ENCODE measurements at regions not wholly inside any gene's neighbourhood (a gene's known extent, or its start where the extent isn't known, plus 50 kb on each side); places are given as distances from the start of the nearest gene placed in this dataset.
A peak's percentile ranks its signal among the peaks of the same experiment; 100 is the strongest.

DNA sequence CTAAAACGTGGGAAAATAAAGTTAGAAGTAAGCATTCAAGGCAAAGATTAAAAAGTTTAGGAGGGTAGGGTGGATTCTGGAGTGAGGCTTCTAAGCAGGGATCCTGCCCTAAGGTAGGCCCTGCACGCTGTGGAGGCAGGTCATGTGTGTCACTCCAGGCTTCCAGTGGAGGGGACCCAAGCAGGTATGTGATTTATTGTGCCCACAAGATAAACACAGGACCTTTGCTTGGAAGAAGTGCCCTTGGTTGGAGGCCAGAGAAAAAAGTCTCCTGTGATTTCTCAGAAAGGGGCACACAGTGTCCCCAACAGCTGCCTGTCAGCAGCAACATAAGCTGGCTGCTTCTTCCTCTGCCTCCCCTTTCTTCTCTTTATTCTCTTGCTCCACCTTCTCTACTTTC lies 110.8 kb downstream of the FOXD2 start:
- intact Hi-C loops (cut with micrococcal nuclease): no loop called here

DNA sequence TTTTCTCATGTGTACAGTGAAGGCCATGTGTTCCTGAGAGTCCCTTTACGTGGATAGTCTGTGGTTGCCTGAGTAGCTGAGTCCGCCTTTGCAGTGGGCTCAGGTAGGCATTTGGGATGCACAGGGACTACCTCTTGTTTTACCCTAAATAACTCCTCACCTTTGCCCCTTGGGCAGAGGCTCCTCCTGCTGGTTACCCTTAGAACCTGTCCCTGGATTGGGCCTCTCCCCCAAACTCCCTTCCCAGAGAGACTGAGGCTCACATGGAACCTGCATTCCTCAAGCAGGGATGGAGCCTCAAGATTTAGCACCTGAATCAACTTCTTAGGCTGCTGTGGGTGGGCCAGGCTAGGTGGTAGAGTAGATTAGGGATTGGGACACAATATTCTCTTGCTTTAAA lies 111.7 kb downstream of the FOXD2 start:
- DNase-seq: no peak
- no peak for ATAC-seq
- intact Hi-C loops (cut with micrococcal nuclease): no loop called here

More for the DNA sequence above, 110.8 kb downstream of the FOXD2 start:
- DNase-seq (no peak), ATAC-seq (no peak)

DNA sequence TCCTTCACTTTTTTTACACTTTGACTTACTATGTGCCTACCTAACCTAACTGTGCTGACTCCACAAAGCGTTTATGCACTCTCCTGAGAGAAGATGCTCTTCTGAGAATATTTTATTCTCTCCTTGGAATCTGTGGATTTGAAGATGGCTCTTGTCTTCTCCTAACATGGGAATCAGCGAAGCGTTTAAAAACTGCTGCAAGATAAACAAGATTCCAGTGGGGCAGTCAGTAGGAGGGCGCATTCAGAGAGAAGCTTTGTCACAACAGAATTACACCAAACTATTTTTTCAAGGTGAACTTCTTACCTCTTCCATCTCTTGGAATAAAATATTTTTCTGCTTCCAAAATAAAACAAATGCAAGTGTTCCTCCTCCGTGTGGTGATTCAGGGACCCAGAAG lies 113.1 kb downstream of the FOXD2 start:
- ATAC-seq (no peak), DNase-seq (no peak)
- intact Hi-C loops (cut with micrococcal nuclease): no loop called here

DNA sequence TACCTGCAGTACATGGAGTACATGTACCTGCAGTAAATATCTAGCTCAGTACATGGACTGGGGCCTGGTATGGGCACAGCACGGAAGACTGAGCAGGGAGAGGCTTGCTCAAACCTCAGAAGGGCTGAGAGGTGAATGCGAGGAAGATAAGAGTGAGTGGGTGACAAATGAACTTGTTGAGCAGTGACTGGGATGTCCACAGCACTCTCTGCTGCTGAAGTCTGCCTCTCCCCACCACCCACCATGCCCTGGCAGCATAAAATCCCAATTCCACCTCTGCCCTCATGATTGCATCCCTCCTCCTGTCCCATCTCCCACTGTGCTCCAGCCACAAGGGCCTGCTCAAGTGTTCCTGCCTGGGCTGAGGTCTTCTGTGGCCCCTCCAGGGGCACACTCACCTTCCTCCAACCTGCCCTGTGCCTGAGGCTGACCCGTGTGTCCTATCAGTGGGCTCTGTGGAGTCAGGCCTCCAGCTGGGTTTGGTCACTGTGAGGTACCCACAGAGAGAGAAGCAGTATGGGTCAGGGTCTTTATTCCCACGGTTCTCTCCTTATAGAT lies 114.2 kb downstream of the FOXD2 start:
- ATAC-seq (peak; percentile 31), DNase-seq (no peak)

DNA sequence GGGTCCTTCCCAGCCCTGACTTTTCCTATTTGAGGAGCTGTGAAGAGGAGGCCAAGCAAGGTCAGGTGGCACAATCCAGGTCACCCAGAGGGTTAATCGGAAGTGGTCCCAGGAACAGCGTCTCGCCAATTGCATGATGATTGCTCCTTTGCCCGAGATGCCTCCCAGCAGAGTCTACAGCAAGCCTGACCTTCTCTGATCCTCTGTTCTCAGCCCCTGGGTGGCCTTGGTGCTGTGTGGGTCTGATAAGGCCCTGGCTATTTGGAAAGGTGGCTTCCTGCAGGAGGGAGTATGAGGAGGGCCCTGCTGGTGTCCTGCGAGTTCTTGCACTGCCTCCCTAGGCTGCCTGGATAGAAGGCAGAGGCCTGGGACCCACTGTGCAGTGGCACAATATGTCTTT lies 116.2 kb downstream of the FOXD2 start:
- intact Hi-C loops (cut with micrococcal nuclease): no loop called here
- no peak for ATAC-seq
- DNase-seq: no peak

More for the DNA sequence above, 114.2 kb downstream of the FOXD2 start:
- intact Hi-C loops (cut with micrococcal nuclease): no loop called here

DNA sequence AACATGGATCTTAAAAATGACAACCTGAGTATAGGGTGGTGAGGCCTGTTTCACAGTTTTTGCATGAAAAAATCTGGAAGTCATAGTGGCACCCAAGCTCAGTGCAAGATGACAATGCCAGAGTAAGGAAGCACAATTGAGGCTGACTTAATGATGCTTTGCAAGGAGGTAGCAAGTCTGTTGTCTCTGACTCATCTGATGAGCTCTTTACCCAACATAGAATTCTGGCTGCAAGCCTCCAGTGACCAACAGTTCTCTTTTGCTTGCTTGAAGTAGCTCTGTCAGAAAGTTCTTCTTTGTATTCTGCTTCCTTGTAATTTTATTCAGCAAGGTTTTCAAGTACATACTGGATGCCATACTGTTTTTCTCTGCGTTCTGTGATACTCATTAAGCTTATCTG lies 117.1 kb downstream of the FOXD2 start:
- intact Hi-C loops (cut with micrococcal nuclease): no loop called here
- DNase-seq: no peak
- no peak for ATAC-seq

DNA sequence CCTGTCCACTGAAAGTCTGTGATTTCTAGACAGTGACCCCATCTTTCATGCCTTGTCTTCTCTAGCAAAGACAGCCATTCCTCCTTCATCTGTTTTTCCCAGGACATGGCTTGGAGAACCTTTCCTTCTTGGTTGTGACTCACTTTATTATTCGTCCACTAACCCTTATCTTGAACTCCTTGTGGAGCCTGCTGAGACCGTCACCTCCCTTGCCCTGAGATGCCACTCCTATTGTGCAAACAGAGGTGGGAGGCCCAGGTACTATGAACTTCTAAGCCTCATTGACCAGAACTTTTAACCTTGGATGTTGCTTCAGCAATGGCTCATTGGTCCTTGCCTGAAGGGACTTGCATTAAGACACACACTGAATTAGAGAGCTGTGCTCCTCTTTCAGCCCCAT lies 117.5 kb downstream of the FOXD2 start:
- ATAC-seq: no peak

DNA sequence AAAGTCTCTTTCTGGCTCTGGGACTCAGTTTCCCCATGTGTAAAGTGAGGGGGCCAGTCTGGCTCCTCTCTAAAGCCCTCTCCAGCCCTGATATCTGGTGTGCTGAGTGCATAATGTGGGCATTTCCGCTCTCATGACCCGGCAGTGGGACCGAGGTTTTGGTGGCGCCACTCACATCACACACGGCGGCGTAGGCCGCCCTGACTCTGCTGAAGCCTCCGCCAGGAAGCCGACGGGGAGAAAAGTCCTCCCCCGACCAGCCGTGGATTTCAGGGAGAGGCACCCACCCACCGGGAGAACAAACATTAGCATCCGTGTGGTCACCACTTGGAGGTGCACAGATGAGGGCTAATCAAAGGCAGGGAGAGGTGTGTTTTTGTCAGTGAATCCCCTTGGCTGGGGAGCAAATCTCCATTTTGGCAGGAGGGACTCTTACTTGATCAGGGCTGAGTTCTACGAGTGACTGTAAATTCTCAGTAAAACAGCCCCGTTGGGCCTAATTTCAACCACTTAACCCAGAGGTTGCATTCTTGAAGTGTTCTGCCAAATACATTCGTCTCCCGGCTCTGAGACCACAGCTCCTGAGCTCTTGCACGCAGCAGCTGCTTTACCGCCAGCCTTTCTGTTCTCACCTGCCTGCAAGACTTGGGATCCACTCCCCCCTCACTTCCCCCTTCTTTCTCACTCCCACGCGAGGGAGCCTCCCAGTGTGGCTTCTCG lies 118.2 kb downstream of the FOXD2 start:
- intact Hi-C loops (cut with micrococcal nuclease): no loop called here
- ATAC-seq: no peak
- no peak for DNase-seq

More for the DNA sequence above, 117.5 kb downstream of the FOXD2 start:
- DNase-seq: no peak
- intact Hi-C loops (cut with micrococcal nuclease): no loop called here

DNA sequence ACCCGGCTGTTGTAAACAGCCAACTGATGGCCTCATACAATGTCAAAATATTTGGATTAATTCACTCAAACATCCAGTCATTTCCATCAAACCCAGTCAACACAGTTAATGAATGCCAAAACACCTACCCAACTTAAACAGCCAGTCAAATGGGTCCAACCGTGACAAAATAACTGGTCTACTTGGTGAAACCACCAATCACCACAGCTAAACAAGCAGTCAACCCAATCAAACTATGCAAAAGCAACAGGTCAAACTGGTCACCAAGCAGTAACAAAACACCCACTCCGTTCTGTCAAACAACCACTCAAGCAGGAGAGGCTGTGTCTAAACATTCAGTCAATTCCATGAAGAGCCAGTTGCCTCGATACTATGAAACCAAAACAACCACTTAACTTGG lies 119.2 kb downstream of the FOXD2 start:
- DNase-seq: no peak
- intact Hi-C loops (cut with micrococcal nuclease): no loop called here
- ATAC-seq: no peak

DNA sequence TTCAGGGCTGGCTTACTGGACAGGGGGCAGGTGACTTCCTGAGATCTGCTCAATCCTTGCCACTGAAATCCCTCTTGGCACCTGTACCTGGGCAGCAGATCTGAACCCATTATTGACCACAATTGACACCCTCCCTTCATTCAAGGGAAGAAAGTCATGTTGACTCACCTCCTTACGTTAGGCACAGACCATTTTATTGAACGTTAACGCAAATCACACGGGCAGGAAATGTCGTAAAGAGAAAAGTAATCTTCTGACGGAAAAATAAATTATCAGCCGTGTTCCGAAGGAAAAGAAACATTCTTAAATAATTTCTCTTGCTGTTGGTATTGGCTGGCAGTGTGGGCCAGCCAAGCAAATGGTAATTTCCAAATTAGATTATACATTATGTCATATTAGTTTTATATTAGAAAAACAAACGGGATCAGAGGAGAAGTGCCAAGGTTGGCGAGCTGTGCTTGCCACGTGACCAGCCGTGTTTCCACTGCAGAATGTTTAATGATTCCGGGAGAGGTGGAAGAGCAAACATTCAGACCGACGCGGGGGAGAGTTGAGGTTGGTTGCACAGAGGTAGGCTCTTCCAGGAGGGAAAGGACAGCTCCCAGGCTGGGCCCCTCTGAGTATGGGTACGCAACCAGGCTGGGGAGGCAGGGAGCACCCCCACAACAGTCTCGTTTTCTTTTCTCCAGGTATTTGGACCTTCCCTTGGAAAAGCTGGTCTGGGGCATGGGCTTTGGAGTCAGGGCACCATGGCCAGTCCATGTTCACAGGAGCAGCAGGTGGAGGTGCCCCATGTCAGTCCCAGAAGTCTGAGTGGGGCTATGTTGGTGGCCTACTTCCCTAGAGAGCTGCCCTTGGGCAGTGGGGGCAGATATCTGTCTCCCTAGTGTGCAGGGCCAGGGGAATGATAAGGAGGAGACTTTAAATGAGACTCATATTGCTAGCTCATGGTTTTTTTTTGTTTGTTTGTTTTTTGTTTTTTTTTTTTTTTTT lies 121.1 kb downstream of the FOXD2 start:
- intact Hi-C loops (cut with micrococcal nuclease): no loop called here
- ATAC-seq: no peak
- DNase-seq: no peak

DNA sequence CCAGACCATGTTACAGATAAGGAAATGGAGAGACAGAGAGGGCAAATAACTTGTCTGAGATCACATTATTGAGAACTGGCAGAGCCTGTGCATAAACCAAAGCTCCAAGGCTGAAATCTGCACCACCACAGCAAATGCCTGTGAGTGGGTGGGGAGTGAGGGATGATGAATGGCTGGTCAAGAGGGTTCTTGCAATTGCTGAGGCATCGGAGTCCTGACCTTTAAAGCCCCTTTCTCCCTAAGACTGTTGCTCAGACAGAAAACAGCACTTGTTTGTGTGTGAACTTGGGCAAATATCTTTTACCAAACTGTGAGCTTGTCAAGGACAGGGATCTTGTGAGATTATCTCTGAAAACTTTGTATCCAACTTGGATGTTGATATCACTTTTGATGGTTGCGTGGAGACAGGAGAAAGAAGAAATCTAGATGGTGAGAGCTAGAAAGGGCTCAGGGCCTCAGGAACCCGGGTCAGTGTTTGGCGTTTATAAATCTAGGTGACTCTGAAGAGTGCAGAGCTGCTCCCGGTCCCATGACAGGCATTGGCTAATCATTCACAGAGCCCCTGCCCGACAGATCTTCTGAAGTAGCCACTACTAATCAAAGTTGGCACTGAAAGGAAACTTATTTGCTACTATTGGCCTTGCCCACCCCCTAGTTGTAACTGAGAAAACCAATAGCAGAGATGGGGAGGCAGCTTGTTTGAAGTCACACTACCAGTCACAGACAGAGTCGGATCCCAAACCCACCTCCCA lies 122.3 kb downstream of the FOXD2 start:
- DNase-seq (no peak), ATAC-seq (no peak)

DNA sequence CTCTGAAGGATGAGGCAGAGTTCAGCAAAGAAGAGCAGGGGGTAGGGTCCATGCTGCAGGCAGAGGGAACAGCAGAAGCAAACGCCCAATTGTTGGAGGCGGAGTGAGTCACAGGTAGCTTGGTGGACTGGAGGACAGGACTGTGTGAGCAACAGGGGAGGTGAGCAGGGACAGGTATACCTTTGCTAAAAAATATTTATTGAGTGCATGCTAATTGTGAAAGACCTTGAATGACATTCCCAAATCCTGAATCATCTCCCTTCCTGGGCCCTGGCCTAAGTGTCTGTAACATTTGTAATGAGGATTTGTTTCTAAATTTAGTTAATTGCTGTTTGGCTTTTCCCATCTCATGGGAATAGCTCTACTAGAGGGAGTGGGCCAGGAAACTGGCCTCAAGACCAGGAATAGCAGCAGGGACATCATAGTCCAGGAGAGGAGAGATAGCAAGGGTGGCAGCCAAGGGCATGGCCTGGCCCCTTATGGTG lies 123.7 kb downstream of the FOXD2 start:
- intact Hi-C loops (cut with micrococcal nuclease): no loop called here
- peak; percentile 92 for ATAC-seq
- no peak for DNase-seq

More for the DNA sequence above, 122.3 kb downstream of the FOXD2 start:
- intact Hi-C loops (cut with micrococcal nuclease): no loop called here

DNA sequence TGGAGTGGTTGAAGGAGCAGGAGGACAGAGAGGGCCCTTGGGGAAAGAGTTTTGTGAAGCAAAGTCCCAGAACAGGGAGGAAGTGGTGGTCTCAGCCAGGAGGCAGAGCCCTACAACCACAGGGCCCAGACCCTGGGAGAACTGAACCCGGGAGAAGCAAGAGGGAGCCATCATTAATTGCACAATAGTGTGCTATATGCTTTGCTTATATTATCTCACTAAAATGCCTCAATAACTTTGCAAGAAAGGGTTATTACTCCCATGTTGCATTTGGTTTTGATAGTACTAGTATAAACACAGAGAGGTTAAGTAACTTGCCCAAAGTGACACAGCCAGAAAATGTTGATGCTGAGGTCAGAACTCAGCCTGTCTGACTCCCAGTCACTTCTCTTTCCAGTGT lies 124.3 kb downstream of the FOXD2 start:
- ATAC-seq (no peak), DNase-seq (no peak)
- intact Hi-C loops (cut with micrococcal nuclease): no loop called here

DNA sequence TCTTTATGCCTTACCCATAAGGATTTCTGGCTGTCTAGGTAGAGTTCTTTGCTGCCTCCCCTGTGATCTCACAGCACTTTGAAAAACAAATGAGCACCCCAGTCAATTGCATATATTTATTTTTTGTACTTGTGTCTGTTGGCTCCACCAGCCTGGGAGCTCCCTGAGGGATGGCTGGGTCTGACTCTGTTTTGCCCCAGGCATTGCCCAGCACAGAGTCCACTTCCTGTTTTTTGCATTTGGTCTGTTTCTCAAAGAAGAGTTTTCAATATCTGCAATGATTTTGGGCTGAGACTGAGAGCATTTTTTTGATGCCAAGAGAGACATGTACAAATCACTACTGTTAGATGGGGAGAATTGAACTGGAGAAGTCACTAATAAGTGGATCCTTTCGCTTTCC lies 125.0 kb downstream of the FOXD2 start:
- intact Hi-C loops (cut with micrococcal nuclease): no loop called here
- no peak for DNase-seq
- no peak for ATAC-seq

DNA sequence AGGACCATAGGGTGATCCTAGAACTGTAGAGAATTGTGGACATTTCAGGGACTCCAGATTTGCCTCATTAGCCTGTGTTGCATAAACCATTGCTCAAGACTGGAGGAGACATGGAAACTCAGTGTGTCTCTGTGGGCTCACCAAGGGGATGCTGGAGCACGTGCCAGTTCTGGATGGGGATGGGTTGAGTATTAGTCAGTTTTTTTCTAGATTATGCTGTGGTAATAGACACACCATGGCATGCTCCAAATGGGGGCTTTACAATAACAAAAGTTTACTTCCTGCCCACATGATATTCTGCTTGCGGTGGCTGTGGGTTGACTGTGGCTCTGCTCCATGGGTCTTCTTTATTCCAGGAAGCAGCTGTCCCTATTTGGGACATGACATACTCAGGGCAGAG lies 125.4 kb downstream of the FOXD2 start:
- intact Hi-C loops (cut with micrococcal nuclease): no loop called here
- DNase-seq (no peak), ATAC-seq (no peak)

DNA sequence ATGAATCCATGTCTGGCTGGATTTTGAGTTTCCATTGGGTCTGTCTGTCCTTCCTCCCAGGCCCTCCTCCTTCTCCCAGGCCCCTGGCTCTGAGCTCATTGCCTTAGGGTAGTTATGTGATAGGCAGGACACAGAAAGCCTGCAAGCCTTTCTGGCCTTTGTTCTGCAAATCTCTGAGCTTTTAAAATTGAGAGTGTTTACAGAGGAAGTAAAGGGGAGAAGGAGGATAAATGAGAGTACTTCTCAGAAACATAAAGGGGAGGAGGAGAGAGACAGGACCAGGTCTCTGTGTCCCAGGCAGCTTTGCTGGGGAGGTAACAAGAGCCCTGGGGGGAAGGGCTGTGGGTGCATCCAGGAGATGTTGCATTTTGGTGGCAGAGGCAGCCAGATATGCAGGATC lies 126.7 kb downstream of the FOXD2 start:
- ATAC-seq: no peak
- intact Hi-C loops (cut with micrococcal nuclease): no loop called here
- DNase-seq: no peak

DNA sequence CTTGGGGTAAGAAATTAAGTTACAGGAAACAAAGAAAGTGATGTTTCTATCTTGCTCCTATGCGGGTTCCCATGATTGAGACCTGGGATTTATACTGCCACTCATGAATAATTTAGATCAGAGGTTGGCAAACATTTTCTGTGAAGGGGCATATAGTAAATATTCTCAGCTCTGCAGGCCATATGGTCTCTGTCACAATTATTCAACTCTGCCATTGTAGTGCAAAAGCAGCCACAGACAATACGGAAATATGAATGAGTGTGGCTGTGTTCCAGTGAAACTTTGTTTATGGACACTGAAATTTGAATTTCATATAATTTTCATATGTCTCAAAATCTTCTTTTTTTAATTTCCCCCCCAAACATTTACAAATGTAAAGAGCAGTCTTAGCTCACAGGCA lies 127.2 kb downstream of the FOXD2 start:
- intact Hi-C loops (cut with micrococcal nuclease): no loop called here
- ATAC-seq (no peak), DNase-seq (no peak)

DNA sequence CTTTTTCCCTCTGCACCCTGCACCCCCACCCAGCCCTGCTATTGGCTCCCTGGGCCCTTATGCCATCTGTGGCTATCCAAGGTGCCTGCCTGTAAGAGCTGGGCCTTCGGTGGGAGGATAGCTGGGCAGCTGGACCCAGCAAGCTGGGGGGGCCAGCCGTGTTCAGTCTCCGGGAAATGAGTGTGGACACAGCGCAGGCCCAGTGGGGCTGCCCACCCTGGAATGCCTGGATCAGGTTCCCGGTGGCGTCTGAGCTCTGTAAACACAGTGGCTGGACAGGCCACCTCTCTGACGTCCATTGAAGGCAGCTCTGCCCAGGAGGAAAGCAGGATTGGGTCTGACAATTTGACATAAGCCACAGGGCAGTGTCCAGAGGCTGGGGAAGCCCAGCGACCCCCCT lies 127.8 kb downstream of the FOXD2 start:
- no peak for DNase-seq
- no peak for ATAC-seq
- intact Hi-C loops (cut with micrococcal nuclease): no loop called here

DNA sequence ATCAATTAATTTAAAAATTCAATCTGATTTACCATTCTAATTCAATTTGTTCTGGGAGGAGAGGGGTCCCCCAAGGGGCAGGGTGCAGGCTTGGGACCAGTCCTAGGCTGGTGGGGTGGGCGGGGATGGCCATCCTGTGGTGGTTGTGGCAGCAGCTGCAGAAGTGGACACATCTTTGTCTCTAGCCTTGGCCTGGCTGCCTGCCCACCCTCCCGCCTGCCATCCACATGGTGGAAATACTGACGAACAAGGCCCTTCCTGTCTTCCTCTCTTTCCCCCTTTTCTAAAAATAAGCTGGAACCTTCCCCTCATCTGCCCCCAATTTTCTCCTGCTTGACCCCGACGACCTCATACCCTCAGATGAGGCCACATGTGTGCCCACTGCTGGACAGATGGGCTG lies 130.9 kb downstream of the FOXD2 start:
- DNase-seq: no peak
- intact Hi-C loops (cut with micrococcal nuclease): no loop called here
- peak; percentile 32 for ATAC-seq

Data from left ventricle myocardium superior (tissue), 1 donor.